WTC11 (cell line): ENCODE measurements at regions not wholly inside any gene's neighbourhood (a gene's known extent, or its start where the extent isn't known, plus 50 kb on each side); places are given as distances from the start of the nearest gene placed in this dataset.

Experiments used
- ATAC-seq: fragments of 200-7000 bp; cut with Tn5 transposase; 2 replicates; pipeline ENCODE4 v1.10.0; 2021; ENCODE audit warnings: mild to moderate bottlenecking, moderate library complexity
- CTCF ChIA-PET: fragments of 300-600 bp; sonication (Branson Sonifier 250); formaldehyde crosslinking; loops from one replicate; lab custom pipeline; 2021; ENCODE audit warnings: antibody characterized with exemption; lab: Charles Lee
- POLR2A ChIA-PET: fragments of 350-600 bp; sonication (Branson Sonifier 250); formaldehyde crosslinking; loops from one replicate; lab custom pipeline; 2021; ENCODE audit warnings: antibody characterized with exemption; lab: Charles Lee
- DNase-seq: peaks from one replicate; pipeline ENCODE4 v3.0.0; 2021; ENCODE audit warnings: low spot score
- H3K27ac Mint-ChIP-seq: 2 replicates; pipeline ENCODE4 v1.8.0; 2021; ENCODE audit warnings: mixed read lengths
- H3K27me3 Mint-ChIP-seq: 2 replicates; pipeline ENCODE4 v1.8.0; 2021; ENCODE audit warnings: low read depth, mild to moderate bottlenecking, moderate library complexity, mixed read lengths
- H3K36me3 Mint-ChIP-seq: 2 replicates; pipeline ENCODE4 v1.8.0; 2021; ENCODE audit warnings: mixed read lengths
- H3K4me1 Mint-ChIP-seq: 2 replicates; pipeline ENCODE4 v1.8.0; 2022; ENCODE audit warnings: mixed read lengths
- H3K4me3 Mint-ChIP-seq: 2 replicates; pipeline ENCODE4 v1.8.0; 2021; ENCODE audit warnings: mild to moderate bottlenecking, moderate library complexity, mixed read lengths
- H3K9me3 Mint-ChIP-seq: 2 replicates; pipeline ENCODE4 v1.8.0; 2021; ENCODE audit warnings: mixed read lengths
- ATF2 ChIP-seq: sonication (generic); formaldehyde crosslinking; IDR thresholded peaks from 2 replicates; pipeline ENCODE4 v1.8.1; 2022; ENCODE audit warnings: low read depth, missing genetic modification reagents, borderline replicate concordance
- CREB1 ChIP-seq: sonication (generic); formaldehyde crosslinking; IDR thresholded peaks from 2 replicates; pipeline ENCODE4 v1.8.0; 2023; ENCODE audit warnings: mild to moderate bottlenecking, missing genetic modification reagents
- ELF4 ChIP-seq: sonication (generic); formaldehyde crosslinking; IDR thresholded peaks from 2 replicates; pipeline ENCODE4 v1.8.1; 2022; ENCODE audit warnings: low read depth, mild to moderate bottlenecking, moderate library complexity, missing genetic modification reagents
- EMX1 ChIP-seq: fragments of 250-450 bp; sonication (Bioruptor Pico); IDR thresholded peaks from 2 replicates; pipeline ENCODE4 v1.8.0; 2021; ENCODE audit warnings: mild to moderate bottlenecking
- ESRRA ChIP-seq: sonication (generic); formaldehyde crosslinking; IDR thresholded peaks from 2 replicates; pipeline ENCODE4 v1.8.1; 2022; ENCODE audit warnings: mild to moderate bottlenecking, missing genetic modification reagents, borderline replicate concordance
- FOXJ3 ChIP-seq: sonication (generic); formaldehyde crosslinking; IDR thresholded peaks from 2 replicates; pipeline ENCODE4 v1.9.0; 2021; ENCODE audit warnings: missing genetic modification reagents, mild to moderate bottlenecking, borderline replicate concordance
- GRHL2 ChIP-seq: fragments of 250-450 bp; sonication (Bioruptor Pico); IDR thresholded peaks from 2 replicates; pipeline ENCODE4 v1.8.0; 2022; ENCODE audit warnings: mild to moderate bottlenecking, moderate library complexity; ENCODE audit not compliant: insufficient replicate concordance, severe bottlenecking
- IRF2 ChIP-seq: sonication (generic); formaldehyde crosslinking; IDR thresholded peaks from 2 replicates; pipeline ENCODE4 v1.8.0; 2022; ENCODE audit warnings: low read depth, missing genetic modification reagents, borderline replicate concordance
- JAZF1 ChIP-seq: fragments of 250-450 bp; sonication (Bioruptor Pico); IDR thresholded peaks from 2 replicates; pipeline ENCODE4 v1.9.0; 2021; ENCODE audit warnings: moderate library complexity, mild to moderate bottlenecking, inconsistent platforms
- MYBL2 ChIP-seq: sonication (generic); formaldehyde crosslinking; IDR thresholded peaks from 2 replicates; pipeline ENCODE4 v1.8.1; 2023; ENCODE audit warnings: mild to moderate bottlenecking, moderate library complexity, missing genetic modification reagents
- NFE2L1 ChIP-seq: sonication (generic); formaldehyde crosslinking; IDR thresholded peaks from 2 replicates; pipeline ENCODE4 v1.8.1; 2023; ENCODE audit warnings: missing genetic modification reagents
- NFYB ChIP-seq: sonication (generic); formaldehyde crosslinking; conservative IDR thresholded peaks from 2 replicates; pipeline ENCODE4 v1.8.0; 2022; ENCODE audit warnings: low read depth, missing genetic modification reagents
- NR1H2 ChIP-seq: sonication (generic); formaldehyde crosslinking; IDR thresholded peaks from 2 replicates; pipeline ENCODE4 v1.9.0; 2021; ENCODE audit warnings: mild to moderate bottlenecking, moderate library complexity, missing genetic modification reagents
- PREB ChIP-seq: sonication (generic); formaldehyde crosslinking; IDR thresholded peaks from 2 replicates; pipeline ENCODE4 v1.8.1; 2022; ENCODE audit warnings: mild to moderate bottlenecking, missing genetic modification reagents, moderate library complexity, borderline replicate concordance
- RORB ChIP-seq: fragments of 250-450 bp; sonication (Bioruptor Pico); IDR thresholded peaks from 2 replicates; pipeline ENCODE4 v1.9.0; 2021; ENCODE audit warnings: mild to moderate bottlenecking
- ZBTB21 ChIP-seq: sonication (generic); formaldehyde crosslinking; IDR thresholded peaks from 2 replicates; pipeline ENCODE4 v1.8.1; 2023; ENCODE audit warnings: mild to moderate bottlenecking, missing genetic modification reagents, borderline replicate concordance
- ZNF138 ChIP-seq: sonication (generic); formaldehyde crosslinking; conservative IDR thresholded peaks from 2 replicates; pipeline ENCODE4 v1.8.1; 2022; ENCODE audit warnings: mild to moderate bottlenecking, moderate library complexity, missing genetic modification reagents
- ZNF219 ChIP-seq: sonication (generic); formaldehyde crosslinking; IDR thresholded peaks from 2 replicates; pipeline ENCODE4 v1.8.0; 2023; ENCODE audit warnings: missing genetic modification reagents, mild to moderate bottlenecking, borderline replicate concordance
- ZNF232 ChIP-seq: sonication (generic); formaldehyde crosslinking; IDR thresholded peaks from 2 replicates; pipeline ENCODE4 v1.8.0; 2022; ENCODE audit warnings: mild to moderate bottlenecking, missing genetic modification reagents
- ZNF416 ChIP-seq: fragments of 250-450 bp; sonication (Bioruptor Pico); IDR thresholded peaks from 2 replicates; pipeline ENCODE4 v1.9.0; 2021; ENCODE audit warnings: mild to moderate bottlenecking, inconsistent platforms
- TF ChIP-seq, protein P1 (sequence below): sonication (generic); formaldehyde crosslinking; IDR thresholded peaks from 2 replicates; pipeline ENCODE4 v1.8.1; 2023; ENCODE audit warnings: mild to moderate bottlenecking, missing genetic modification reagents
- TF ChIP-seq, protein P2 (sequence below): sonication (generic); formaldehyde crosslinking; IDR thresholded peaks from 2 replicates; pipeline ENCODE4 v1.8.0; 2022; ENCODE audit warnings: mild to moderate bottlenecking, missing genetic modification reagents
- TF ChIP-seq, protein P3 (sequence below): sonication (generic); formaldehyde crosslinking; IDR thresholded peaks from 2 replicates; pipeline ENCODE4 v1.8.0; 2022; ENCODE audit warnings: mild to moderate bottlenecking, missing genetic modification reagents
- TF ChIP-seq, protein P4 (sequence below): sonication (generic); formaldehyde crosslinking; IDR thresholded peaks from 2 replicates; pipeline ENCODE4 v1.8.1; 2023; ENCODE audit warnings: mild to moderate bottlenecking, moderate library complexity, missing genetic modification reagents
- TF ChIP-seq, protein P5 (sequence below): sonication (generic); formaldehyde crosslinking; IDR thresholded peaks from 2 replicates; pipeline ENCODE4 v1.8.1; 2022; ENCODE audit warnings: missing genetic modification reagents, borderline replicate concordance

DNA sequence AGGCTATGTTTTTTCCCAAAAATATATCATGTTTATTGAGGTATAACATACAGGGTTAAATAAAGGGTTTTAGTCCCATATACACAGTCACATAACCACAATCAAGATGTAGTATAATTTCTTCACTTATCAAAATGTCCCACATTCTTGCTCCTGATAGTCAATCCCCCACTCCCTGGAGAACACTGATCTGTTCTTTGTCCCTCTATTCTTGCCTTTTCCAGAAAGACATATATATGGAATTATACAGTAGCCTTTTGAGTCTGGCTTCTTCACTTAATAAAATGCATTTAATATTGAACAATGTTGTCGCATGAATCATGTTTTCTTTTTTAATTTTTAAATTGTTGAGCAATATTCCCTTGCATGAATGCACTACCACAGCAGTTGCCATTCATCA lies 1059.7 kb downstream of the TSN start:
- TF ChIP-seq, protein P1, sequence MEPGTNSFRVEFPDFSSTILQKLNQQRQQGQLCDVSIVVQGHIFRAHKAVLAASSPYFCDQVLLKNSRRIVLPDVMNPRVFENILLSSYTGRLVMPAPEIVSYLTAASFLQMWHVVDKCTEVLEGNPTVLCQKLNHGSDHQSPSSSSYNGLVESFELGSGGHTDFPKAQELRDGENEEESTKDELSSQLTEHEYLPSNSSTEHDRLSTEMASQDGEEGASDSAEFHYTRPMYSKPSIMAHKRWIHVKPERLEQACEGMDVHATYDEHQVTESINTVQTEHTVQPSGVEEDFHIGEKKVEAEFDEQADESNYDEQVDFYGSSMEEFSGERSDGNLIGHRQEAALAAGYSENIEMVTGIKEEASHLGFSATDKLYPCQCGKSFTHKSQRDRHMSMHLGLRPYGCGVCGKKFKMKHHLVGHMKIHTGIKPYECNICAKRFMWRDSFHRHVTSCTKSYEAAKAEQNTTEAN: no peak
- no peak for TF ChIP-seq ELF4 (CRISPR knock-in tag)
- TF ChIP-seq FOXJ3 (CRISPR knock-in tag): no peak
- TF ChIP-seq, protein P2, sequence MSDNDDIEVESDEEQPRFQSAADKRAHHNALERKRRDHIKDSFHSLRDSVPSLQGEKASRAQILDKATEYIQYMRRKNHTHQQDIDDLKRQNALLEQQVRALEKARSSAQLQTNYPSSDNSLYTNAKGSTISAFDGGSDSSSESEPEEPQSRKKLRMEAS (CRISPR knock-in tag): no peak
- no peak for TF ChIP-seq JAZF1 (CRISPR knock-in tag)
- no peak for TF ChIP-seq NFE2L1
- TF ChIP-seq, protein P3, sequence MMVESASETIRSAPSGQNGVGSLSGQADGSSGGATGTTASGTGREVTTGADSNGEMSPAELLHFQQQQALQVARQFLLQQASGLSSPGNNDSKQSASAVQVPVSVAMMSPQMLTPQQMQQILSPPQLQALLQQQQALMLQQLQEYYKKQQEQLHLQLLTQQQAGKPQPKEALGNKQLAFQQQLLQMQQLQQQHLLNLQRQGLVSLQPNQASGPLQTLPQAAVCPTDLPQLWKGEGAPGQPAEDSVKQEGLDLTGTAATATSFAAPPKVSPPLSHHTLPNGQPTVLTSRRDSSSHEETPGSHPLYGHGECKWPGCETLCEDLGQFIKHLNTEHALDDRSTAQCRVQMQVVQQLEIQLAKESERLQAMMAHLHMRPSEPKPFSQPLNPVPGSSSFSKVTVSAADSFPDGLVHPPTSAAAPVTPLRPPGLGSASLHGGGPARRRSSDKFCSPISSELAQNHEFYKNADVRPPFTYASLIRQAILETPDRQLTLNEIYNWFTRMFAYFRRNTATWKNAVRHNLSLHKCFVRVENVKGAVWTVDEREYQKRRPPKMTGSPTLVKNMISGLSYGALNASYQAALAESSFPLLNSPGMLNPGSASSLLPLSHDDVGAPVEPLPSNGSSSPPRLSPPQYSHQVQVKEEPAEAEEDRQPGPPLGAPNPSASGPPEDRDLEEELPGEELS (CRISPR knock-in tag): no peak
- no peak for TF ChIP-seq ZNF416 (CRISPR knock-in tag)
- Mint-ChIP-seq H3K4me1 (no peaks in the 10 kb centered on the region), H3K36me3 (no peaks in the 10 kb centered on the region), H3K27ac (no peak overlapping the region), H3K9me3 (peaks cover 15% of the 10 kb centered on the region), H3K27me3 (no peaks in the 10 kb centered on the region), H3K4me3 (no peak overlapping the region)
- ATAC-seq (no peak), DNase-seq (no peak)
- ChIA-PET CTCF (no interaction called here), POLR2A (no interaction called here)

GRCh38 chr2:122816803-122817202 lies 1061.4 kb downstream of the TSN start:
- no peaks in the 10 kb centered on the region for H3K36me3 Mint-ChIP-seq
- H3K9me3 Mint-ChIP-seq: peaks cover 11% of the 10 kb centered on the region
- peaks cover 5% of the 10 kb centered on the region for H3K4me1 Mint-ChIP-seq
- DNase-seq: no peak
- POLR2A ChIA-PET: no interaction called here
- TF ChIP-seq ATF2: no peak
- no peak for TF ChIP-seq GRHL2
- no peak for TF ChIP-seq ZBTB21
- no peak for TF ChIP-seq RORB (CRISPR knock-in tag)
- TF ChIP-seq, protein P4, sequence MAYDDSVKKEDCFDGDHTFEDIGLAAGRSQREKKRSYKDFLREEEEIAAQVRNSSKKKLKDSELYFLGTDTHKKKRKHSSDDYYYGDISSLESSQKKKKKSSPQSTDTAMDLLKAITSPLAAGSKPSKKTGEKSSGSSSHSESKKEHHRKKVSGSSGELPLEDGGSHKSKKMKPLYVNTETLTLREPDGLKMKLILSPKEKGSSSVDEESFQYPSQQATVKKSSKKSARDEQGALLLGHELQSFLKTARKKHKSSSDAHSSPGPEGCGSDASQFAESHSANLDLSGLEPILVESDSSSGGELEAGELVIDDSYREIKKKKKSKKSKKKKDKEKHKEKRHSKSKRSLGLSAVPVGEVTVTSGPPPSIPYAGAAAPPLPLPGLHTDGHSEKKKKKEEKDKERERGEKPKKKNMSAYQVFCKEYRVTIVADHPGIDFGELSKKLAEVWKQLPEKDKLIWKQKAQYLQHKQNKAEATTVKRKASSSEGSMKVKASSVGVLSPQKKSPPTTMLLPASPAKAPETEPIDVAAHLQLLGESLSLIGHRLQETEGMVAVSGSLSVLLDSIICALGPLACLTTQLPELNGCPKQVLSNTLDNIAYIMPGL (CRISPR knock-in tag): no peak
- no peak for TF ChIP-seq NR1H2 (CRISPR knock-in tag)
- no peak for TF ChIP-seq ZNF138 (CRISPR knock-in tag)
- TF ChIP-seq ZNF219: no peak
- TF ChIP-seq EMX1: no peak
- no peak for TF ChIP-seq PREB (CRISPR knock-in tag)
- no peak for TF ChIP-seq IRF2
- TF ChIP-seq ESRRA (CRISPR knock-in tag): no peak
- TF ChIP-seq NFYB (CRISPR knock-in tag): no peak
- TF ChIP-seq CREB1 (CRISPR knock-in tag): no peak
- TF ChIP-seq, protein P5, sequence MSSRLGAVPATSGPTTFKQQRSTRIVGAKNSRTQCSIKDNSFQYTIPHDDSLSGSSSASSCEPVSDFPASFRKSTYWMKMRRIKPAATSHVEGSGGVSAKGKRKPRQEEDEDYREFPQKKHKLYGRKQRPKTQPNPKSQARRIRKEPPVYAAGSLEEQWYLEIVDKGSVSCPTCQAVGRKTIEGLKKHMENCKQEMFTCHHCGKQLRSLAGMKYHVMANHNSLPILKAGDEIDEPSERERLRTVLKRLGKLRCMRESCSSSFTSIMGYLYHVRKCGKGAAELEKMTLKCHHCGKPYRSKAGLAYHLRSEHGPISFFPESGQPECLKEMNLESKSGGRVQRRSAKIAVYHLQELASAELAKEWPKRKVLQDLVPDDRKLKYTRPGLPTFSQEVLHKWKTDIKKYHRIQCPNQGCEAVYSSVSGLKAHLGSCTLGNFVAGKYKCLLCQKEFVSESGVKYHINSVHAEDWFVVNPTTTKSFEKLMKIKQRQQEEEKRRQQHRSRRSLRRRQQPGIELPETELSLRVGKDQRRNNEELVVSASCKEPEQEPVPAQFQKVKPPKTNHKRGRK (CRISPR knock-in tag): no peak
- no peak for TF ChIP-seq MYBL2
- no peak for TF ChIP-seq ZNF416 (CRISPR knock-in tag)
- TF ChIP-seq, protein P2 (CRISPR knock-in tag): no peak
- no peak for TF ChIP-seq NFE2L1
- no peak for TF ChIP-seq ZNF232
- no peak overlapping the region for H3K4me3 Mint-ChIP-seq
- no peak overlapping the region for H3K27ac Mint-ChIP-seq
- no peaks in the 10 kb centered on the region for H3K27me3 Mint-ChIP-seq
- CTCF ChIA-PET: no interaction called here
- no peak for ATAC-seq
